OCI-LY7 (cell line): ENCODE measurements at regions not wholly inside any gene's neighbourhood (a gene's known extent, or its start where the extent isn't known, plus 50 kb on each side); places are given as distances from the start of the nearest gene placed in this dataset.

Experiments
- BruUV-seq: library from RNA; stranded (reverse); fragments of 400-500 nt; replicated peaks from 2 replicates; lab custom pipeline; 2021; lab: Mats Ljungman, UMichigan
- CTCF ChIA-PET: fragments of 300-600 bp; sonication (Branson Sonifier 250); formaldehyde crosslinking; loops from one replicate; lab custom pipeline; 2022; ENCODE audit warnings: antibody characterized with exemption; ENCODE audit not compliant: unreplicated experiment; lab: Charles Lee
- POLR2A ChIA-PET: fragments of 300-600 bp; sonication (Branson Sonifier 250); formaldehyde crosslinking; loops from one replicate; lab custom pipeline; 2022; ENCODE audit warnings: antibody characterized with exemption; lab: Charles Lee
- DNase-seq: peaks from one replicate; pipeline ENCODE4 v3.0.0-alpha.2; 2015; ENCODE audit warnings: low spot score
- H2AFZ ChIP-seq: fragments of 200-600 bp; sonication (generic), shearing (Covaris generic); 2 replicates; pipeline ENCODE4 v1.6.1; 2014; ENCODE audit warnings: mild to moderate bottlenecking, antibody characterized with exemption, low read length, moderate library complexity
- H3K27ac ChIP-seq: fragments of 200-600 bp; sonication (generic); 2 replicates; pipeline ENCODE4 v1.5.1; 2014; ENCODE audit warnings: mixed run types, low read depth, mild to moderate bottlenecking, moderate library complexity, low read length, inconsistent platforms; ENCODE audit not compliant: poor library complexity, severe bottlenecking
- H3K36me3 ChIP-seq: fragments of 200-600 bp; sonication (generic); 2 replicates; pipeline ENCODE4 v1.6.1; 2014; ENCODE audit warnings: mild to moderate bottlenecking, antibody characterized with exemption, low read length, moderate library complexity, mixed read lengths; ENCODE audit not compliant: insufficient read depth
- H3K4me1 ChIP-seq: fragments of 200-600 bp; sonication (generic); 2 replicates; pipeline ENCODE4 v1.5.1; 2014; ENCODE audit warnings: mild to moderate bottlenecking, low read length; ENCODE audit not compliant: insufficient read depth, poor library complexity, severe bottlenecking
- H3K4me2 ChIP-seq: fragments of 200-600 bp; sonication (generic); 2 replicates; pipeline ENCODE4 v1.6.1; 2014; ENCODE audit warnings: mild to moderate bottlenecking, low read length
- H3K4me3 ChIP-seq: fragments of 200-600 bp; sonication (generic); 2 replicates; pipeline ENCODE4 v1.5.1; 2014; ENCODE audit warnings: mild to moderate bottlenecking, low read depth, low read length; ENCODE audit not compliant: poor library complexity, severe bottlenecking
- H3K79me2 ChIP-seq: fragments of 200-600 bp; sonication (generic); 2 replicates; pipeline ENCODE4 v1.6.1; 2016; ENCODE audit warnings: low read depth, mild to moderate bottlenecking, low read length, moderate library complexity, mixed read lengths; ENCODE audit not compliant: insufficient read depth
- H3K9me2 ChIP-seq: fragments of 200-600 bp; sonication (generic); 2 replicates; pipeline ENCODE4 v1.6.1; 2016; ENCODE audit warnings: mild to moderate bottlenecking, low read length, mixed read lengths; ENCODE audit not compliant: insufficient read depth
- H3K9me3 ChIP-seq: fragments of 200-600 bp; sonication (generic); 2 replicates; pipeline ENCODE4 v1.6.1; 2014; ENCODE audit warnings: mild to moderate bottlenecking, mixed run types, low read length, mixed read lengths
- H4K20me1 ChIP-seq: fragments of 200-600 bp; sonication (generic); 2 replicates; pipeline ENCODE4 v1.6.1; 2014; ENCODE audit warnings: mild to moderate bottlenecking, antibody characterized with exemption, low read length, moderate library complexity, mixed read lengths; ENCODE audit not compliant: insufficient read depth
- EZH2phosphoT487 ChIP-seq: fragments of 200-600 bp; sonication (generic); IDR thresholded peaks from 2 replicates; pipeline ENCODE4 v1.6.1; 2018; ENCODE audit warnings: low read depth, borderline replicate concordance, mild to moderate bottlenecking, mixed run types, antibody characterized with exemption, low read length, moderate library complexity, mixed read lengths
- intact Hi-C: fragments of 100-400 bp; cut with micrococcal nuclease; formaldehyde crosslinking; loops from one replicate; pipeline ENCODE4 v1.10.0; 2022; ENCODE audit not compliant: unreplicated experiment
- TF ChIP-seq, protein P1 (sequence below): fragments of 200-600 bp; sonication (generic); conservative IDR thresholded peaks from 2 replicates; pipeline ENCODE4 v1.5.1; 2014; ENCODE audit warnings: mild to moderate bottlenecking, antibody characterized with exemption, low read length, moderate library complexity, mixed read lengths

DNA sequence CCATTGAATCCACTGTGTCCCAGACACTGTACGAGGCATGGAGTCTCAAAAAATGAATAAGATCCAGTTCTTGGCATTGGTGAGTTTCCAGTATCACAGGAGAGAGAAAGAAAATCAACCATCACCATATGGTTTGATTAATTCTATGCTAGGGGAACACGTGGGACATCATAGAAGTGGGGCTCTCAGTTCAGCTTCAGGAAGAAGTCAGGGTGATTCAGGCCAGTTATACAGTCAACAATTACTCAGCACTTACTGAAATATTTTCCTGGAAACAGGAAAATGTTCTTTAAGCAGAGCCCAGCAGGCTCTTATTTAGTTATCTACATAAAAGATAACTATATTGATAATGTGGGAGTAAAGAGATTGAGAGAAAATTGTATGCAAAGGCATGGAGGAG, 407.2 kb downstream of the NOVA1 start:
- CTCF ChIA-PET: no interaction called here
- Histone ChIP-seq H3K36me3 (no peaks in the 10 kb centered on the region), H3K79me2 (no peaks in the 10 kb centered on the region), H2AFZ (no peak overlapping the region), H3K4me3 (no peak overlapping the region), H3K4me1 (no peaks in the 10 kb centered on the region), H4K20me1 (no peaks in the 10 kb centered on the region), H3K9me3 (no peaks in the 10 kb centered on the region), H3K4me2 (no peak overlapping the region), H3K27ac (no peak overlapping the region), H3K9me2 (no peaks in the 10 kb centered on the region)
- DNase-seq: no peak
- intact Hi-C loops: no loop called here
- BruUV-seq: no TSS peak
- POLR2A ChIA-PET: no interaction called here
- no peak for TF ChIP-seq EZH2phosphoT487
- TF ChIP-seq, protein P1, sequence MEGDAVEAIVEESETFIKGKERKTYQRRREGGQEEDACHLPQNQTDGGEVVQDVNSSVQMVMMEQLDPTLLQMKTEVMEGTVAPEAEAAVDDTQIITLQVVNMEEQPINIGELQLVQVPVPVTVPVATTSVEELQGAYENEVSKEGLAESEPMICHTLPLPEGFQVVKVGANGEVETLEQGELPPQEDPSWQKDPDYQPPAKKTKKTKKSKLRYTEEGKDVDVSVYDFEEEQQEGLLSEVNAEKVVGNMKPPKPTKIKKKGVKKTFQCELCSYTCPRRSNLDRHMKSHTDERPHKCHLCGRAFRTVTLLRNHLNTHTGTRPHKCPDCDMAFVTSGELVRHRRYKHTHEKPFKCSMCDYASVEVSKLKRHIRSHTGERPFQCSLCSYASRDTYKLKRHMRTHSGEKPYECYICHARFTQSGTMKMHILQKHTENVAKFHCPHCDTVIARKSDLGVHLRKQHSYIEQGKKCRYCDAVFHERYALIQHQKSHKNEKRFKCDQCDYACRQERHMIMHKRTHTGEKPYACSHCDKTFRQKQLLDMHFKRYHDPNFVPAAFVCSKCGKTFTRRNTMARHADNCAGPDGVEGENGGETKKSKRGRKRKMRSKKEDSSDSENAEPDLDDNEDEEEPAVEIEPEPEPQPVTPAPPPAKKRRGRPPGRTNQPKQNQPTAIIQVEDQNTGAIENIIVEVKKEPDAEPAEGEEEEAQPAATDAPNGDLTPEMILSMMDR: no peak

- no peak overlapping the region for H3K4me3 ChIP-seq
- intact Hi-C loops: no loop called here
- H4K20me1 ChIP-seq: no peaks in the 10 kb centered on the region
- no peaks in the 10 kb centered on the region for H3K36me3 ChIP-seq
- TF ChIP-seq, protein P1: no peak
- no peak for TF ChIP-seq EZH2phosphoT487
- no peak overlapping the region for H3K4me2 ChIP-seq
- BruUV-seq: no TSS peak
- POLR2A ChIA-PET: no interaction called here
- no peak for DNase-seq
- no peaks in the 10 kb centered on the region for H3K4me1 ChIP-seq
- no peaks in the 10 kb centered on the region for H3K9me2 ChIP-seq
- H3K27ac ChIP-seq: no peak overlapping the region
- CTCF ChIA-PET: no interaction called here
- no peaks in the 10 kb centered on the region for H3K9me3 ChIP-seq
- H2AFZ ChIP-seq: no peak overlapping the region
- H3K79me2 ChIP-seq: no peaks in the 10 kb centered on the region
Measured at GRCh38 chr14:26187996-26188620, 409.7 kb downstream of the NOVA1 start.

GRCh38 chr14:26180221-26180620, 417.6 kb downstream of the NOVA1 start:
- no peak for DNase-seq
- CTCF ChIA-PET: no interaction called here
- no peak overlapping the region for H3K27ac ChIP-seq
- H4K20me1 ChIP-seq: no peaks in the 10 kb centered on the region
- no peaks in the 10 kb centered on the region for H3K36me3 ChIP-seq
- H3K9me3 ChIP-seq: no peaks in the 10 kb centered on the region
- POLR2A ChIA-PET: no interaction called here
- no peak overlapping the region for H3K4me2 ChIP-seq
- H2AFZ ChIP-seq: no peak overlapping the region
- H3K9me2 ChIP-seq: no peaks in the 10 kb centered on the region
- BruUV-seq: no TSS peak
- H3K79me2 ChIP-seq: no peaks in the 10 kb centered on the region
- H3K4me3 ChIP-seq: no peak overlapping the region
- TF ChIP-seq EZH2phosphoT487: no peak
- TF ChIP-seq, protein P1: no peak
- no peaks in the 10 kb centered on the region for H3K4me1 ChIP-seq
- intact Hi-C loops: no loop called here
